NCI-H1930 (cell line): ENCODE measurements at regions not wholly inside any gene's neighbourhood (a gene's known extent, or its start where the extent isn't known, plus 50 kb on each side); places are given as distances from the start of the nearest gene placed in this dataset.
"Not testable (repeated sequence)": the region's sequence is repeated elsewhere in the genome, so short reads cannot be mapped to it uniquely, and the experiment has no call there.

Source experiments
- DNase-seq, 2 experiments: peaks; one replicate each; lab custom pipeline; 2025; lab: John Stamatoyannopoulos, UW

DNA sequence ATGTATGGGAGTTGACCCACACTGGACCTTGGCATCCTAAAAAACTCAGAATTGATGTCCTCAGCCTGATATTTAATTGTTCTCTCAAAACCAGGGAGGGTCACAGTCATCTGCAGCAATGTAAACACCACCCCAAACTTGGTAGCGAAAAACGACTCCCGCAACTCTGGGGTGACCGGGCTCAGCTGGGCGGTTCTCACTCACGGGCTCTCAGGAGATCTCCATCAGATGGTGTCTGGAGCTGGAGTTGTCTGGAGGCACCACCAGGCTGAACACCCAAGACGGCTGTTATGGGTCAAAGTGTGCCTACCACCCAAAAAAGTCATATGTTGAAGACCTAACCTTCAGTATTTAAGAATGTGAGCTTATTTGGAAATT lies 50.9 kb upstream of the NXT1 start:
- DNase-seq, result no peak

DNA sequence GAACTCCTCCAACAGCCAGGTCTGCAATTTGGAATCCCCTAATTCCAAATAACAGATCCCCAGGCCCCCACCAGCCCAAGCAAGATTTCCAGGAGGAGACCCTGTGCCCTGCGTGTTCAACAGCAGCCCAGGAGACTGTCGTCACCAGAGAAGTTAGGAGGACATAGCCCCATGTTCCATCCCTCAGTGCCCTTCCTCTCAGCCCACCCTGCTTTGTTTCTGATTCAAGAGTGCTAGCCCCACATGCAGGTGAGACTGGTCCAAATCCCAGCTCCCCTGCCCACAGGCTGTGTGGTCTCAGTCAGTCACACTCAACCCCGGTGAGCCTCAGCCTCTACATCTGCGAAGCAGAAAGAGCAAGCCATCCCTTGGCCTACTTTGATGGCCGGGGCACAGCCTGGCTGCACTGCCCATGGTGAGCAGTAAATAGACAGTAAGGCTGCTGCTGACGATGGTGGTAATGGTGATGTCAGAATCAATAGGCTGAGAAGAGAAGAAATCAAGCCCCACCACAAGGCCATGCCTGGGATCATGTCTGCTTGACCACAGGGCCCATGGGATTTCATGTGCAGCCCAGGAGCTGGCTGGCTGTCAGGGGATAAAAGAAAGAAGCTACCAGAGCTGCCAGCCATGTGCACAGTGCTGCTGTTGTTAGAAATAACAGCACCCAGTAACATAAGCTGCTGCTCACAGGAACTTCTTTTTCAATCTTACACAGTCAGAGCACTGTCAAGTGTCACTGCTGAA lies 51.5 kb upstream of the NXT1 start:
- DNase-seq, result no peak

DNA sequence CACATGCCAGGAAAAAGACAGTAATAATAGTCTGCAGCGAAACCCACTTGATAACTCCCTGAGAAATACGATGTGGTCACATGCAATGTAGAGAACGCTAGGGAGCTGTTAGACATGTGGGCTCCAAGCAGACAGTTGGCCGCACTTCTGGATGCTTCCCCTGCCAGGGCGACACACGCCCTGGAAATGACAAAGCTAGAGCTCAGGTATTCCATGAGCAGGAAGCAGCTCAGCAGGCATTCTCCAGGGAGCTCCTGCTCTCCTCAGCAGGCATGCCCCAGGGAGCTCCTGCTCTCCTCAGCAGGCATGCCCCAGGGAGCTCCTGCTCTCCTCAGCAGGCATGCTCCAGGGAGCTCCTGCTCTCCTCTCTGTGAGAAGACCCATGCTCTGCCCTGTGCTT lies 52.4 kb upstream of the NXT1 start:
- DNase-seq, result no peak

DNA sequence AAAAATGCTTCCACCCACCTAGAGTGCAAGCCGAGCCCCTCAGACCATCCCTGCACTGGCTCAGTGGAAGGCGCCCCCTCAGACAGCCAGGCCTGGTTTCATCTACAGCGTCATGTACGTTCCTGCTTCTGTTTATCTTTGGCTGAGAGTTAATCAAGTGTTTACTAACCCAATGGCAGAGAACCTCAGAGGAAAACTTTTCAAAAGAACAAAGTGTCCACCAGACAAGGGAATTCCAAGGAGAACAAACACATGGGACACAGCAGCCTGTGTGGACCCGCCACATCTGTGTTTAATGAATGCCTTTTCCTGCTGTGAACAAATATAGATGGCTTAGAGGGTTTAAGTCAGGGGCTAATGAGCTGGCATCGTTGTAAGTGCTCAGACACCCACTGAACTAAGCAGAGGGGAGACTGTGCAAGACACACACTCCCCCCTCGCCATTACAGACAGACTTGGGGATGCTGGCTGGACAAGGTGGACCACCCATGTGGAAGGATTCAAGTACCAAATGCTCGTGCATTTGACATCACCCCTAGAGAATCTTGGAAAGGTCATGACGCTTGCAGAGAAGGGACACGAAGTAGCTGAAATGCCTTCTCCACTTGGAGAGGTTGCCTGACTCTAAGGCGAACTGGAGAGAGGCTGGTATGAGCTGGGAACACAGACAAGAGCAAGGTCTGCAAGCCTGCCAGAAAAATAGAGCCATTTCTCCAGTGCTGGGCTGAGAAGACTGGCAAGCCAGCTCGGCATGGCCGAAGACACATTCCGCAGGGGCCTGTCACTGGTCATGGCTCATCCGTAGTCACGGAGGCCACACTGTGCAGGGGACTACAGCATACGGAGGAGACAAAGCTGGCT lies 53.5 kb upstream of the NXT1 start:
- no peak for DNase-seq

DNA sequence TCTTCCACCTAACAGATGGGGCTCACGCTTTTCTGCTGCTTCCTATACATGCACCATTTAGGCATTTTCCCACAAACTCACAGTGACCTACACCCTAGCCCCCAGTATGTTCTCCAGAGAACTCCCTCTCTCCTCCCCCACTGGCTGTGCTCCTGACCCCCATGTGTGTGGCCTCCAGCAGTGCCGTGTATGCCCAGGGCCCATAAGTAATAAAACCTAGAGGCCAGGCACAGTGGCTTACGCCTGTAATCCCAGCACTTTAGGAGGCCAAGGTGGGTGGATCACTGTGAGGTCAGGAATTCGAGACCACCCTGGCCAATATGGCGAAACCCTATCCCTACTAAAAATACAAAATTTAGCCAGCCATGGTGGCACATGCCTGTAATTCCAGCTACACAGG lies 54.7 kb upstream of the NXT1 start:
- no peak for DNase-seq

DNA sequence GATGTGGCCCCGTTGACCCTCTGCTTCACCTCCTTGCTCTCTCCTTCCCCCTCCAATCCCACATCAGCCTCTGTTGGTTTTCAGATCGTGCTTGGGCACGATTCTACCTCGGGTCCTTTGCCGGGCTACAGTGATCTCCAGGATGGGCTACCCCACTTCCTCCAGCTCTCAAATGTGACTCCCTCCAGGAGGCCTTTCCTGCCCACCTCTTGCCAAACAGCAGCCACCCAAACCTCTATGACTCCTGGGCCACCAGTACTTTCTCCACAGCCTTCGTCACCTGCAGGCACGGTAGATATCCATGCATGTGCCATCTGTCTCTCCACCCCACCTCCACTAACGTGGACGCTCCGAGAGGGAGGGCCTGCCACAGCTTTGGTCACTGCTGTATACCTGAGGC lies 55.9 kb upstream of the NXT1 start:
- no peak for DNase-seq

DNA sequence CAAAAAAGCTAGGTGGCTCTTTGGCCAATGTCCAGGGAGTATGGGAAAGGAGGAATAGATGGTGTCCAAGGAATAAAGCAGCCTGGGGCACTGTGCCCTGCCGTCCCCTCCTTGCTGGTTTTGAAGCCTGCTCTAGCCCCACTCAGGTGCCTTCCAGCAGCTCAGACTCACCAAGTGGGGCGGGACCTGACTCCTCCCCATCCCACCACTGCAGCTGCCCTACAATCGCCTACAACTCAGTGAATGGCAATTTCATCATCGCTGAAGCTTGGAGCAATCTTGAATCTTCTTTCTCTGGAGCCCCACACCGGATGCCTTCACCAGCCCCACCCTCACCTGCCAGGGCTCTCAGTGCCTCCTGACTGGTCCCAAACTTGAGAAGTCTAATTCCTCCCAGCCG lies 56.4 kb upstream of the NXT1 start:
- DNase-seq, result no peak

DNA sequence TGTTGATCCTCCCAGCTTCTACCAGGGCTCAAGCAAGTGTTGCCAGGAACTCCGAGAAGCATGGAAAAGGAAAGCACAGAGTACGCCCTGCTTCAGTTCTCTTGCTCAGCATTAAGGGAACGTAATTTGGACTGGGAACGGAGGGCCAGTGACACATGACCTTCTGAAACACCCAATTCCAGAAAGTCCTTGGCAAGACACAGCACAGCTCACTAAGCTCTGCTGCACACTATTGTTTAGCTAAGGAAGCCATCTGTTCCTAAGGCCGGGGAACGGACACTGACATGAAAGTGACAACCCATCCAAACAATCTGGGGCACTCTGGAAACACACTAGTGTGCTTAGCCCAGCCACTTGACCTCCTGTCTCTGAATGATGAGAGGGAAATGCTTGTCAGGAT lies 56.9 kb upstream of the NXT1 start:
- DNase-seq, result no peak

DNA sequence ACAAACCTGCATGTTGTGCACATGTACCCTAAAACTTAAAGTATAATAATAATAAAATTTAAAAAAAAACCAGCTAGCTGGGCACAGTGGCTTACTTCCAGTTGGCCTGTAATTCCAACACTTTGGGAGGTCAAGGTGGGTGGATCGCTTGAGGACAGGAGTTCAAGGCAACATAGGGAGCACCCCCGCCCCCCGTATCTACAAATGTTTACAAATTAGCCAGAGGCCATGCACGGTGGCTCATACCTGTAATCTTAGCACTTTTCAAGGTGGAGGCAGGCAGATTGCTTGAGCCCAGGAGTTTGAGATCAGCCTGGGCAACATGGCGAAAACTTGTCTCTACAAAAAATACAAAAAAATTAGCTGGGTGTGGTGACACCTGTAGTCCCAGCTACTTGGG lies 58.3 kb upstream of the NXT1 start:
- DNase-seq, result not testable (repeated sequence)

DNA sequence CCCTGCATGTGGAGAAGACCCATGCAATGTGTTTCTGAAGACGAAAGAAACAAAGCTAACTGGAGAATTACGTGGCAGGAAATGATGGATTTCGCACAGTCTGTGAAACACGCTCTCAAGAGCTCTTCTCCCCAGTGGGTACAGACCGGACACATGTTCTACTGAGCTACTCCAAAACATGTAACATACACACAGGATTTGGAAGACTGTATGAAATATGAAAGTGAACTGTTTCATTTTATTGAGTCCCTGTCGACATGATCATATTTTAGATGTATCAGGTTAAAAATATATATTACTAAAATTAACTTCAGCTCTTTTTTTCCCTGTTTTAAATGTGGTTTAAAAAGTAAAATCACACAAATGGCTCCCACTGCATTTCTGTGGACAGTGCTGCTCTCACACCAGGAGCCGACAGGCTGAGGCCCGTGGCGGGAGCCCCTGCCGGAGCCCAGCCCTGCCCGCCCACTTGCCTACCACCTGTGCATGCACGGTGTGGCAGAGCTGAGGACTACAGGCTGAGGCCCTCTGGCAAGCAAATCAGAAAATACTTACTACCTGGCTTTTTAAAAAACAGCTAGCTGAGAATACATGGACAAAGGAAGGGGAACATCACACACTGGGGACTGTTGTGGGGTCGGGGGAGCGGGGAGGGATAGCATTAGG lies 58.9 kb upstream of the NXT1 start:
- no peak for DNase-seq

DNA sequence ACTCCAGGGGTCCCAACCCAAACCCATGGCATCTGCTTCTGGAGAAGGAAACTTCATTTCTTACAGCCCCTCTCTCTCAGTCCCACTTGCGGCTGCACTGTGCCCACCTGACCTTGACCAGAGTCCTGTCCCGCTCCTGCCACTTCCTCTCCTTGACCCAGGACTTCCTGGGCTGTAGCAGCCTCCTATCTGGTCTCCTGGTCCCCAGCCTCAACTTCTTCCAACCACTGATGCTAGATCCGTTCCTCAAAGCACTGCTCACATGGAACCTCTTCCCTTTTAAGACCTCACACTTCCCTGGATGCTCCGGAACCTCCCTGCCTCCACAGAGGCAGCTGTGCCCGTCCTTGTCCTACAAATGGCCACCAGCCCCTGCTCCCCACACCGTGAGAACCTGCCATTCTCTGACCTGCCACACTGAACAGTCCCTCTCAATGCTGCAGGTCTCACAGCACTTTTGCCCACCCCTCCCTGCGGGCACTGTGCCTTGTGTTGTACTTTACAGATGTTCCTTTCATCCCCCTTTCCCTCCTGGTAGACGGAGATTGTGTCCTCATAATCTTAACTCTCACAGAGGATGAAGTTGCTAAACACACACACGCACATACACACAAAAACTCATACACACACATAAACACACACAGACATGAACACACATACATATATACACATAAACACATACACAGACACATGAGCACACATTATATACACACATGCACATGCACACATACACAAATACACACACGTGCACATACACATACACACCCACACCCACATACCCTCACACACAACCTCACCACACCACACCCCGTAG lies 59.6 kb upstream of the NXT1 start:
- no peak for DNase-seq

DNA sequence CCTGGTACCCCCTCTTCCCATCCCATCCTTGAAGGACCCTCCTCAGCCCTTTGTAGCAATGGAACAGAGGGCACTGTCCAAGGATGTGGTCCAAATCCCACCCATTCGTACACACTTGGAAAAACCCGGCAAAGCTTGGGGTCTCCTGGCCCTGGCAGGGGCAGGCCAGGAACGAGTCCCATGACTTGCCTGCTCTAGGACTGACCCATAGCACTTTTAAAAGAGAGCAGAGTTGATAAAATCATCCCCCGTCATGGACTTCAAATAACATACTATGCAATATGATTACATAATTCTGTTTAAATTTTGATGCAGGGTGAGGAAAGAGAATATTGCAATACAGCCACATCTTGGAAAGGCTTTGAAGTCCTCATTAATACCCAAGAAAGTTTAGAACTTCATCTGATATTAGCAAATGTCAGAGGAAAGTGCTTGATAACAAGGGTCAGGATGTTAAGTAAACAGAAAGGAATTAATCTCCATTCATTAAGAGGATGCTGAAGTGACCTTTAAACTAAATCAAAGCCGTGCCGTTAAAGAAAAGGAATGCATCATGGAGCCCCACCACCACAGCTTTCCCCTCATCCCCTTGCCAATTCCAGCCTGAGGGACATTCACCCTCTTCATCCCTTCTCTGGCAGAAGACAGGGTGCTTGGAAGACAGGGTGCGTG lies 60.7 kb upstream of the NXT1 start:
- DNase-seq, result no peak

DNA sequence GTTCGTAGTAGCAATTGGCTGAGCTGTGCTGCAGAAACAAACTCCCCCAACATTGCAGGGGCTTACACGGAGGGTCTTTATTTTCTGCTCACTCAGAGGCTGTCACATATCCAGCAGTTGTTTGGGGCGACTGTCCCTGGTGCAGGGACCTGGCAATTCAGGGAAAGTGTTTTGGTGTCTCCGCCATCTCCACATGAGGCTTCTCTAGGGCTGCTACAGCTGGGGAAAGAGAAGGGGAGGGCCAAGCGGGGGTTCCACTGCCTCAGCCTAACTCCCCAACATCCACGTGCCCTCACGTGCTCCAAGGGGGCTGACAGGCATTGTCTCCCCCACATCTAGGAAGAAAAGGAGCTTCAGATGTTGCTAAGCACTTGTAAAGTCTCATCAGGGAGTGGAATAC lies 61.3 kb upstream of the NXT1 start:
- DNase-seq, result no peak

DNA sequence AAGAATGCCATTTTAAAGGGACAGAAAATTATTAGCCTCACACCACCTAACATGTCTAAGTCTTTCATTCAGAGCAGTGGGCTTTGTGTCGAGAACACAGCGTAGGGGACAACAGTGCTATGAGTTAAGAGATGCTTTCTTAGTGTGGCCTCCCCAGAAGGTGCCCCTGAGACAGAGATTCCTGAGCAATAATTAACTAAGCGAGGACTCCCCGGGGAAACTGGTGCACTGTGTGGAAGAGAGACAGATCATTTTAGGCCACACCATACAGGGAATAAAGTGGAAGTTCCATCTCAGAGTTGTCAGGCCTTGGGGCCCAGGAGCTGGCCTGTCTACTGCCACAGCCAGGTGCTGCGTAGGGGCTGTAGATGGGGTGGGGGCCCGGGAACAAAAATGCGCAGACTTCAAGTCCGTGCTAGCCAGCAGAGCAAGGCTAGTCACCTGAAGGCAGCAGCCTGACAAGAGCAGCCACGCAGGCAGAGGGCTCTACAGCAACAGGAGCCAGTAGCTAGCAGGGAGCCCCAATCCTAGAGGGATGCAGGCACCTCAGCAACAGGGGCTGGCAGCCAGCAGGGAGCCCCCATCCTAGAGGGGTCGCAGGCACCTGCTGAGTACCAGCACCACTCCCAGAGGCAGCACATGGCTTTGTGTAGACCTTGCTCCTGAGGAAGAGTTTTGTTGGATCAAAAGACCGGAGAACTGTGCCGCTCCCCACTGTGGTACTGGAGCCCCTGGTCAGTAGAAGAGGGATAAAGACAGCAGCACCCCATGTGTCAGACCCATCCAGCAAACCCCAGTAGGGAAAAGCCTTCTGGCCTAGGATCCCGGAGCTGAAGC lies 63.0 kb upstream of the NXT1 start:
- no peak for DNase-seq

DNA sequence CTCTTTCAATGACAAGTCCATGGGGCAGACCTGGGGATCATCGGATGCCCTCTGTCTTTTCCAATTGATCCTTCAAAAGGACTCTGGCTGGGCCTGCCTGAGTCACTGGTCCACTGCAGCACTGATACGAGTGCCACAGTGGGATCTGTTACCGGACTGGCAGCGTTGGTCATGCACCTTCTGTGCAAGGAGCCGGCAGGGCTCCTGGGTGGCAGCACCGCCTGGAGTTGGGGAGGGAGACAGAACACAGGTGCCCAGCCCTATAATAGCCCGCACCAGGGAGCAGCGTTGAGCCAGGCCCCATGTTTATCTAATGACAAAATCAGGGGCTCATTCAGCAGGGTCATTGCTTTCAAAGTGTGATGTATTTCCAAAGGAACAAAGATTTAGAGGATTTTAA lies 64.2 kb upstream of the NXT1 start:
- DNase-seq, result no peak

DNA sequence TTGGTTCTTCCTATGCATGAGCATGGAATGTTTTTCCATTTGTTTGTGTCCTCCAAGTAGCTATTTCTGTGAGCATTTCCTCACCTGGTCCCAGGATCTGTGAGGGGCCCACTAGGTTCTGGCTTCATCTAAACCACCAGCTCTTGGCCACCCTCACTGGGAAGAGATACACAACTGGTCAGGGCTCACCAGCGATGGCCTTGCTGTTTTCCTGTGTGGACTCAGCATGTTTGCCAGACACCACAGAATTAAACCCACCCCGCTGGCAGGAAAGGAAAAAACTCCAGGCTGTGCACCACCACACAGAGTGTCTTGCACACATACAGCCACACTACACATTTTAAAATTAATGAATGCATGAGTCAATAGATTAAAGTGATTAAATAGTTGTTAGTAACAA lies 65.1 kb upstream of the NXT1 start:
- no peak for DNase-seq

DNA sequence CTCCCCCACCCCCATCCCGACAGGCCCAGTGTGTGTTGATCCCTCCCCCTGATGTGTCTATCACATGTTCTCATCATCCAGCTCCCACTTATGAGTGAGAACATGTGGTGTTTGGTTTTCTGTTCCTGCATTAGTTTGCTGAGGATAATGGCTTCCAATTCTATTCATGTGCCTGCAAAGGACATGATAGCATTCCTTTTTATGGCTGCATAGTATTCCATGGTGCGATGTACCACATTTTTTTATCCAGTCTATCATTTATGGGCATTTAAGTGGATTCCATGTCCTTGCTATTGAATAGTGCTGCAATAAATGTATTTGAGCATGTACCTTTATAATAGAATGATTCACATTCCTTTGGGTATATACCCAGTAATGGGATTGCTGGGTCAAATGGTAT lies 66.6 kb upstream of the NXT1 start:
- no peak for DNase-seq

DNA sequence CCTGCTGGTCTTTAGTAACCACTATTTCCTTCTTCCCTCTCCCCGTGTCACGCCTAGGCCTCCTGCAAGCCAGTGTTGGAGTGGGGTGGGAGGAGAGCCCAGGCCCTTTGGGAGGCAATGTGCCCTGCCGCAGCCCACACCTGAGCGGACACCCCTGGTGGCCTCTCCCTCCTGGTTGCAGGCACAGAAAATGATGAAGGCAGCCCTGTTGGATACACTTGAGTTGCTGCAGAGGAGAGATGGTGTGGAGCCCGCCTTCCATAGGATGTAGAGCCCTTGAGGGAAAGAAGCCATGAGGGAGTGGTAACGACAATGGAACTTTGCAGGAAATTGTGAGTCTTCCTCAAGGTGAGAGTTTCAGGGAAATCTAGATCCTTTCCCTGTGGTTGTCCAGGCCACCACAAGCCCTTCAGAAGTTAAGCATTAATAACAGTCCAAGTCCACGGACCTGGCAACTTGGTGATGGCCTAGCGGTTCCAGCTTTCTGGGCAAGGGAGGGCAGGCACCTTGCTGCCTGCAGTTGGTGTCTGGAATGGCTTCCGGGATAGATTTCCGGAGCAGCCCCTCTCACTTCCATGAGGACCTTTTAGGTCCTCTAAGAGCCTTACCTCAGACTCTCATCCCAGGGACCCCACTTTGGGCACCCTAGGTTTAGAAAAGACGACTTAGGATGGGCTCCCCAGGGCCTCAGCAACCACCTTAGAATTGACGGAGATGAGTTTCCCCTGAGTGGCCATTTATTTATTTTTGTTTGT lies 67.3 kb upstream of the NXT1 start:
- no peak for DNase-seq

DNA sequence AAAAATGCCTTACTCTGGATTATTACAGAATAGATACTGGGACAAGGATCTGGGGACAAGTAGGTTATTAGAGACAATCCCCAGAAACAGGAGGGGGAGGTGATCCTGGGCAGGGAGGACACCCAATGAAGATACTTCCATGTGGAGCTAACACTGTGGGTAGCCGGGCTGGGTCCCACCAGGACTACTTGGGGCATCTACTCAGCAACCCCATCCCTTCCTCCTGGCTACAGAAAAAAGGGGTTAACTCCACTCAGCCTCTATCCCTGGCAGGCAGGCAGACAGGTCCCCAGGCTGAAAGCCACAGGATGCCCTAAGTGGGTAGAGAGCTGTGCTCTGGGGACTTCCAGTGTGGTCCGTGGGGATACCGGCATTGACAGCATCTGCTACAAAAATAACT lies 68.0 kb upstream of the NXT1 start:
- no peak for DNase-seq

DNA sequence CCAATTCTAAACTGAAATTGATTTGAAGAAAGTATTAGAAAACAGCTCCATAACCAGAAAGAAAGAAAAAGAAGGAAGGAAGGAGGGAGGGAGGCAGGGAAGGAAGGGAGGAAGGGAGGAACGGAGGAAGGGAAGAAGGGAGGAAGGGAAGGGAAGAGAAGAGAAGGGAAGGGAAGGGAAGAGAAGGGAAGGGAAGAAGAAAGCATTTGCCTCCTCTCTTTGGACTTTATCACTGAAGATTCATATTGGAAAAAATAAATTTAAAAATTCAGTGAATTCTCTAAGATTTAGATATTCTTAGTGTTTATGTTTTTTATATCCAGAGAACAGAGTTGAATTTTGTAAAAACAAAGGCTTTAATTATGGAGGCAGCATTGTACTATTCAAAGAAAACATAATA lies 68.5 kb upstream of the NXT1 start:
- no peak for DNase-seq
